ENCODE measurements at regions not wholly inside any gene's neighbourhood (a gene's known extent, or its start where the extent isn't known, plus 50 kb on each side); places are given as distances from the start of the nearest gene placed in this dataset.
"Not testable (repeated sequence)": the region's sequence is repeated elsewhere in the genome, so short reads cannot be mapped to it uniquely, and the experiment has no call there.

DNA sequence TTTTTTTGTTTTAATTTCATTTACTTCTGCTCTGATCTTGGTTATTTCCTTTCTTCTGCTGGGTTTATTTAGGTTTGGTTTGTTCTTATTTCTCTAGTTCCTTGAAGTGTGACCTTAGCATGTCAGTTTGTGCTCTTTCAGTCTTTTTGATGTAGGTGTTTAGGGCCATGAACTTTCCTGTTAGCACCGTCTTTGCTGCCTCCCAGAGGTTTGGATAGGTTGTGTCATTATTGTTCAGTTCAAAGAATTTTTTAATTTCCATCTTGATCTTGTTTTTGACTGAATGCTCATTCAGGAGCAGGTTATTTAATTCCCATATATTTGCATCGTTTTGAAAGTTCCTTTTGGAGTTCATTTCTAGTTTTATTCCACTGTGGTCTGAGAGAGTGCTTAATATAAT, 539.0 kb upstream of the ZP4 start:
- WGBS, result 92% methylated on average over 2 of the region's 2 CpGs
- not testable (repeated sequence) for H3K36me3 ChIP-seq (ENCODE audit: insufficient read depth, low read length); H3K9ac ChIP-seq (ENCODE audit: low read depth, low read length); H3K27me3 ChIP-seq (ENCODE audit: insufficient read depth, low read length); H3K9me3 ChIP-seq (ENCODE audit: insufficient read depth, low read depth, low read length); H3K4me3 ChIP-seq (ENCODE audit: low read length); H3K27ac ChIP-seq (ENCODE audit: low read depth, low read length); H3K4me1 ChIP-seq (ENCODE audit: insufficient read depth, low read length)

- WGBS, result 100% methylated on average over 1 of the region's 3 CpGs
- Histone ChIP-seq H3K9ac (ENCODE audit: low read depth, low read length) (no peak overlapping the region), H3K27me3 (ENCODE audit: insufficient read depth, low read length) (no peaks in the 10 kb centered on the region), H3K4me3 (ENCODE audit: low read length) (no peak overlapping the region), H3K9me3 (ENCODE audit: insufficient read depth, low read depth, low read length) (no peaks in the 10 kb centered on the region), H3K4me1 (ENCODE audit: insufficient read depth, low read length) (no peaks in the 10 kb centered on the region), H3K36me3 (ENCODE audit: insufficient read depth, low read length) (no peaks in the 10 kb centered on the region), H3K27ac (ENCODE audit: low read depth, low read length) (no peak overlapping the region)
These were observed 528.5 kb upstream of the ZP4 start for GRCh38 chr1:238419209-238419608.

GRCh38 chr1:238409932-238410331, 519.2 kb upstream of the ZP4 start:
- no peaks in the 10 kb centered on the region for H3K27me3 ChIP-seq (ENCODE audit: insufficient read depth, low read length)
- 100% methylated on average over 5 of the region's 5 CpGs for WGBS
- H3K4me1 ChIP-seq (ENCODE audit: insufficient read depth, low read length), result no peaks in the 10 kb centered on the region
- no peak overlapping the region for H3K9ac ChIP-seq (ENCODE audit: low read depth, low read length)
- H3K4me3 ChIP-seq (ENCODE audit: low read length), result no peak overlapping the region
- no peaks in the 10 kb centered on the region for H3K36me3 ChIP-seq (ENCODE audit: insufficient read depth, low read length)
- H3K27ac ChIP-seq (ENCODE audit: low read depth, low read length), result no peak overlapping the region
- H3K9me3 ChIP-seq (ENCODE audit: insufficient read depth, low read depth, low read length), result no peaks in the 10 kb centered on the region

DNA sequence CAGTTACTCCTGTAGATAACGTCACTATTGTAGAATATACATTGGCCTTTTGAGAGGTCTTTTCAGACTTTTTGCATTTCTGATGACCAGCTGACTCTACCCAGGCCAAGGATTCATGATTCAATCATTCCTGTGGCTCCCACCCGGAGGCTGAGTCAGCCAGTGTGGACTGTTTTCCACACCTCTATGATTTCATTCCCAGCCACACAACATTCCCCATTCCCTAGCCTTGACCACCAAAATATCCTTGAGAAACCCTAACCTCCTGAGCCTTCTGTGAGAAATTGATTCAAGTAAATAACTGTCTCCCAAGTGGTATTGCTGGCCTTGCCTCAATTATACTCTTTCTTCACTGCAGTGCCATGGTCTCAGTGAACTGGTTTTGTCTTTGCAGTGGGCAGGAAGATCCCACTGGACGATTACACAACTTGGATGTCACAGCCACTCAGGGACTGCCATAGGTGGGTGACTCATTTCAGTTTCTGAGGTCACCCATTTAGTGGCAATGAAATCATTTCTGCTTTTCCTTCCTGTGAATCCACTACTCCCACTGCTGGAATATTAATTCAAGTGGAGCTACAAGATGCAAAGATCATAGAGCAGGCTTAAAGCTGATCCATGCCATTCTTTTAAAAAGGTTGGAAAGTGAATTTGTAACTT, 518.6 kb upstream of the ZP4 start:
- H3K27ac ChIP-seq (ENCODE audit: low read depth, low read length), result no peak overlapping the region
- H3K9me3 ChIP-seq (ENCODE audit: insufficient read depth, low read depth, low read length), result no peaks in the 10 kb centered on the region
- H3K27me3 ChIP-seq (ENCODE audit: insufficient read depth, low read length), result no peaks in the 10 kb centered on the region

GRCh38 chr1:238408737-238409136, 518.0 kb upstream of the ZP4 start:
- no peaks in the 10 kb centered on the region for H3K27me3 ChIP-seq (ENCODE audit: insufficient read depth, low read length)
- no peak overlapping the region for H3K27ac ChIP-seq (ENCODE audit: low read depth, low read length)
- no peak overlapping the region for H3K4me3 ChIP-seq (ENCODE audit: low read length)
- no peak overlapping the region for H3K9ac ChIP-seq (ENCODE audit: low read depth, low read length)
- H3K36me3 ChIP-seq (ENCODE audit: insufficient read depth, low read length), result no peaks in the 10 kb centered on the region
- peaks cover 2% of the 10 kb centered on the region; the same call in 1 of the 2 replicates for H3K4me1 ChIP-seq (ENCODE audit: insufficient read depth, low read length)
- 98% methylated on average over 3 of the region's 3 CpGs for WGBS
- no peaks in the 10 kb centered on the region for H3K9me3 ChIP-seq (ENCODE audit: insufficient read depth, low read depth, low read length)

More for the DNA sequence above, 518.6 kb upstream of the ZP4 start:
- Histone ChIP-seq H3K4me1 (ENCODE audit: insufficient read depth, low read length) (peaks cover 2% of the 10 kb centered on the region; the same call in 1 of the 2 replicates), H3K4me3 (ENCODE audit: low read length) (no peak overlapping the region), H3K9ac (ENCODE audit: low read depth, low read length) (no peak overlapping the region), H3K36me3 (ENCODE audit: insufficient read depth, low read length) (no peaks in the 10 kb centered on the region)
- 91% methylated on average over 3 of the region's 3 CpGs for WGBS

GRCh38 chr1:238406098-238406860, 515.6 kb upstream of the ZP4 start:
- 94% methylated on average over 2 of the region's 3 CpGs for WGBS
- Histone ChIP-seq H3K9me3 (ENCODE audit: insufficient read depth, low read depth, low read length) (no peaks in the 10 kb centered on the region), H3K27ac (ENCODE audit: low read depth, low read length) (no peak overlapping the region)

GRCh38 chr1:238404921-238405320, 514.2 kb upstream of the ZP4 start:
- no peaks in the 10 kb centered on the region for H3K9me3 ChIP-seq (ENCODE audit: insufficient read depth, low read depth, low read length)
- H3K27me3 ChIP-seq (ENCODE audit: insufficient read depth, low read length), result no peaks in the 10 kb centered on the region
- no peaks in the 10 kb centered on the region for H3K36me3 ChIP-seq (ENCODE audit: insufficient read depth, low read length)
- H3K27ac ChIP-seq (ENCODE audit: low read depth, low read length), result no peak overlapping the region; the same call in 1 of the 2 replicates
- peaks cover 2% of the 10 kb centered on the region; the same call in 1 of the 2 replicates for H3K4me1 ChIP-seq (ENCODE audit: insufficient read depth, low read length)
- WGBS, result 70% methylated on average over 1 of the region's 2 CpGs
- no peak overlapping the region for H3K4me3 ChIP-seq (ENCODE audit: low read length)
- H3K9ac ChIP-seq (ENCODE audit: low read depth, low read length), result no peak overlapping the region

More at GRCh38 chr1:238406098-238406860, 515.6 kb upstream of the ZP4 start:
- H3K27me3 ChIP-seq (ENCODE audit: insufficient read depth, low read length), result no peaks in the 10 kb centered on the region
- H3K36me3 ChIP-seq (ENCODE audit: insufficient read depth, low read length), result no peaks in the 10 kb centered on the region
- no peak overlapping the region for H3K4me3 ChIP-seq (ENCODE audit: low read length)
- peaks cover 2% of the 10 kb centered on the region; the same call in 1 of the 2 replicates for H3K4me1 ChIP-seq (ENCODE audit: insufficient read depth, low read length)
- no peak overlapping the region for H3K9ac ChIP-seq (ENCODE audit: low read depth, low read length)

- Histone ChIP-seq H3K9me3 (ENCODE audit: insufficient read depth, low read depth, low read length) (no peaks in the 10 kb centered on the region), H3K27me3 (ENCODE audit: insufficient read depth, low read length) (no peaks in the 10 kb centered on the region), H3K36me3 (ENCODE audit: insufficient read depth, low read length) (no peaks in the 10 kb centered on the region), H3K4me1 (ENCODE audit: insufficient read depth, low read length) (peaks cover 2% of the 10 kb centered on the region; the same call in 1 of the 2 replicates), H3K27ac (ENCODE audit: low read depth, low read length) (no peak overlapping the region; the same call in 1 of the 2 replicates), H3K9ac (ENCODE audit: low read depth, low read length) (no peak overlapping the region), H3K4me3 (ENCODE audit: low read length) (no peak overlapping the region)
- 87% methylated on average over 1 of the region's 1 CpG for WGBS
These were observed 513.8 kb upstream of the ZP4 start for GRCh38 chr1:238404481-238404880.

GRCh38 chr1:238401144-238401543, 510.4 kb upstream of the ZP4 start:
- 95% methylated on average over 4 of the region's 4 CpGs for WGBS
- Histone ChIP-seq H3K4me3 (ENCODE audit: low read length) (no peak overlapping the region), H3K27me3 (ENCODE audit: insufficient read depth, low read length) (no peaks in the 10 kb centered on the region), H3K9ac (ENCODE audit: low read depth, low read length) (no peak overlapping the region), H3K27ac (ENCODE audit: low read depth, low read length) (no peak overlapping the region), H3K36me3 (ENCODE audit: insufficient read depth, low read length) (no peaks in the 10 kb centered on the region), H3K9me3 (ENCODE audit: insufficient read depth, low read depth, low read length) (no peaks in the 10 kb centered on the region), H3K4me1 (ENCODE audit: insufficient read depth, low read length) (peaks cover 2% of the 10 kb centered on the region; the same call in 1 of the 2 replicates)

- H3K9ac ChIP-seq (ENCODE audit: low read depth, low read length), result no peak overlapping the region
- H3K27me3 ChIP-seq (ENCODE audit: insufficient read depth, low read length), result no peaks in the 10 kb centered on the region
- H3K27ac ChIP-seq (ENCODE audit: low read depth, low read length), result no peak overlapping the region
- H3K4me3 ChIP-seq (ENCODE audit: low read length), result no peak overlapping the region
- 96% methylated on average over 4 of the region's 4 CpGs for WGBS
- H3K4me1 ChIP-seq (ENCODE audit: insufficient read depth, low read length), result peaks cover under 1% of the 10 kb centered on the region; the same call in 1 of the 2 replicates
- no peaks in the 10 kb centered on the region for H3K36me3 ChIP-seq (ENCODE audit: insufficient read depth, low read length)
- H3K9me3 ChIP-seq (ENCODE audit: insufficient read depth, low read depth, low read length), result no peaks in the 10 kb centered on the region
These were observed 508.8 kb upstream of the ZP4 start for GRCh38 chr1:238399558-238399957.

- H3K36me3 ChIP-seq (ENCODE audit: insufficient read depth, low read length), result no peaks in the 10 kb centered on the region
- H3K9me3 ChIP-seq (ENCODE audit: insufficient read depth, low read depth, low read length), result no peaks in the 10 kb centered on the region
- H3K4me1 ChIP-seq (ENCODE audit: insufficient read depth, low read length), result peaks cover 3% of the 10 kb centered on the region; the same call in 1 of the 2 replicates
- H3K4me3 ChIP-seq (ENCODE audit: low read length), result no peak overlapping the region
- H3K27ac ChIP-seq (ENCODE audit: low read depth, low read length), result no peak overlapping the region
- H3K9ac ChIP-seq (ENCODE audit: low read depth, low read length), result no peak overlapping the region
- H3K27me3 ChIP-seq (ENCODE audit: insufficient read depth, low read length), result no peaks in the 10 kb centered on the region
These were observed 505.4 kb upstream of the ZP4 start for GRCh38 chr1:238396140-238396539.

All from HUES64 (cell line).